ENCODE measurements at regions not wholly inside any gene's neighbourhood (a gene's known extent, or its start where the extent isn't known, plus 50 kb on each side); places are given as distances from the start of the nearest gene placed in this dataset.

- DNase-seq, result no peak
Observed at GRCh38 chr3:193970773-193971206, 165.2 kb upstream of the HES1 start.

- DNase-seq, result no peak
Observed at GRCh38 chr3:193971261-193971751, 164.6 kb upstream of the HES1 start.

GRCh38 chr3:193971966-193972365, 164.0 kb upstream of the HES1 start:
- DNase-seq, result no peak

- no peak for DNase-seq
Observed at GRCh38 chr3:193972832-193973231, 163.1 kb upstream of the HES1 start.

GRCh38 chr3:193974191-193974652, 161.7 kb upstream of the HES1 start:
- DNase-seq, result no peak

GRCh38 chr3:193974671-193975535, 161.0 kb upstream of the HES1 start:
- DNase-seq, result peak in 1 of 2 experiments; percentile 7

GRCh38 chr3:193977622-193978021, 158.3 kb upstream of the HES1 start:
- DNase-seq, result no peak

GRCh38 chr3:193978030-193978429, 157.9 kb upstream of the HES1 start:
- no peak for DNase-seq

- DNase-seq, result no peak
Observed at GRCh38 chr3:193978486-193978885, 157.5 kb upstream of the HES1 start.

- DNase-seq, result no peak
Observed at GRCh38 chr3:193980326-193980725, 155.6 kb upstream of the HES1 start.

GRCh38 chr3:193980905-193981304, 155.0 kb upstream of the HES1 start:
- DNase-seq, result no peak

- DNase-seq, result no peak
Observed at GRCh38 chr3:193981504-193981903, 154.4 kb upstream of the HES1 start.

GRCh38 chr3:193982258-193982659, 153.7 kb upstream of the HES1 start:
- no peak for DNase-seq

- no peak for DNase-seq
Observed at GRCh38 chr3:193983846-193984818, 151.8 kb upstream of the HES1 start.

GRCh38 chr3:193984876-193985275, 151.1 kb upstream of the HES1 start:
- DNase-seq, result no peak

GRCh38 chr3:193987186-193987585, 148.8 kb upstream of the HES1 start:
- no peak for DNase-seq

- DNase-seq, result no peak
Observed at GRCh38 chr3:193989186-193989585, 146.8 kb upstream of the HES1 start.

- DNase-seq, result no peak
Observed at GRCh38 chr3:193991666-193992424, 144.1 kb upstream of the HES1 start.

GRCh38 chr3:193992425-193993037, 143.4 kb upstream of the HES1 start:
- DNase-seq, result no peak

GRCh38 chr3:193996221-193996620, 139.7 kb upstream of the HES1 start:
- DNase-seq, result no peak

- DNase-seq, result no peak
Observed at GRCh38 chr3:193996641-193997089, 139.3 kb upstream of the HES1 start.

Measured in SHP77 (cell line).